OCI-LY3 (cell line): ENCODE measurements at regions not wholly inside any gene's neighbourhood (a gene's known extent, or its start where the extent isn't known, plus 50 kb on each side); places are given as distances from the start of the nearest gene placed in this dataset.

Experiments
- CTCF ChIP-seq: fragments of 200-600, 300-600 bp; sonication (generic); IDR thresholded peaks from 2 replicates; pipeline ENCODE4 v1.5.1; 2014; ENCODE audit warnings: antibody characterized with exemption, low read length, low read depth
- EZH2phosphoT487 ChIP-seq: fragments of 200-600 bp; shearing (Covaris generic); IDR thresholded peaks from 2 replicates; pipeline ENCODE4 v1.6.1; 2018; ENCODE audit warnings: antibody characterized with exemption, mixed run types, low read depth

- no peak for TF ChIP-seq CTCF
- no peak for TF ChIP-seq EZH2phosphoT487
Measured at GRCh38 chr6:87938287-87938686, 109.4 kb upstream of the SPACA1 start.
